ENCODE measurements at regions not wholly inside any gene's neighbourhood (a gene's known extent, or its start where the extent isn't known, plus 50 kb on each side); places are given as distances from the start of the nearest gene placed in this dataset.
A peak's percentile ranks its signal among the peaks of the same experiment; 100 is the strongest.

DNA sequence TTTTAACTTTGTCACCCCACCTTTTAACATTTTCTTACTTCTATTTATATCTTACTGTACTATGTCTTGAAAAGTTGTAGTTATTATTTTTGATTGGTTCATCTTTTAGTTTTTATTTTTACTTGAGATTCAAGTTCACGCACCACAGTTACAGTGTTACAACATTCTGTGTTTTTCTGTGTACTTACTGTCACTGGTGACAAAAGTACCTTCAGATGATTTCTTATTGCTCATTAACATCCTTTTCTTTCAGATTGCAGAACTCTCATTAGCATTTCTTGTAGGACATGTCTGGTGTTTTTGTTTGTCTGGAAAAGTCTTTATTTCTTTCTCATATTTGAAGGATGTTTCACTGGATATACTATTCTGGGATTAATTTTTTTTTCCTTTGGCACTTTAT lies 289.9 kb downstream of the BCAT1 start:
- TF ChIP-seq, protein P1, sequence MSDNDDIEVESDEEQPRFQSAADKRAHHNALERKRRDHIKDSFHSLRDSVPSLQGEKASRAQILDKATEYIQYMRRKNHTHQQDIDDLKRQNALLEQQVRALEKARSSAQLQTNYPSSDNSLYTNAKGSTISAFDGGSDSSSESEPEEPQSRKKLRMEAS (IDR thresholded peaks at IDR 0.05), result no peak
- TF ChIP-seq CEBPB (IDR thresholded peaks at IDR 0.05), result no peak
- TF ChIP-seq NFIC (IDR thresholded peaks at IDR 0.05), result no peak
- no peak for TF ChIP-seq TAF1 (IDR thresholded peaks at IDR 0.05; ENCODE audit: low read depth)
- no peak for TF ChIP-seq TEAD4 (IDR thresholded peaks at IDR 0.05)
- TF ChIP-seq FOXM1 (IDR thresholded peaks at IDR 0.05; ENCODE audit: borderline replicate concordance, low read depth), result no peak
- TF ChIP-seq EGR1 (IDR thresholded peaks at IDR 0.05), result no peak
- no peak for TF ChIP-seq YY1 (IDR thresholded peaks at IDR 0.05; ENCODE audit: low read depth)
- no peak for TF ChIP-seq EP300 (IDR thresholded peaks at IDR 0.05; ENCODE audit: borderline replicate concordance)
- no peak for TF ChIP-seq ZBTB7A (IDR thresholded peaks at IDR 0.05; ENCODE audit: low read depth)
- TF ChIP-seq, protein P2, sequence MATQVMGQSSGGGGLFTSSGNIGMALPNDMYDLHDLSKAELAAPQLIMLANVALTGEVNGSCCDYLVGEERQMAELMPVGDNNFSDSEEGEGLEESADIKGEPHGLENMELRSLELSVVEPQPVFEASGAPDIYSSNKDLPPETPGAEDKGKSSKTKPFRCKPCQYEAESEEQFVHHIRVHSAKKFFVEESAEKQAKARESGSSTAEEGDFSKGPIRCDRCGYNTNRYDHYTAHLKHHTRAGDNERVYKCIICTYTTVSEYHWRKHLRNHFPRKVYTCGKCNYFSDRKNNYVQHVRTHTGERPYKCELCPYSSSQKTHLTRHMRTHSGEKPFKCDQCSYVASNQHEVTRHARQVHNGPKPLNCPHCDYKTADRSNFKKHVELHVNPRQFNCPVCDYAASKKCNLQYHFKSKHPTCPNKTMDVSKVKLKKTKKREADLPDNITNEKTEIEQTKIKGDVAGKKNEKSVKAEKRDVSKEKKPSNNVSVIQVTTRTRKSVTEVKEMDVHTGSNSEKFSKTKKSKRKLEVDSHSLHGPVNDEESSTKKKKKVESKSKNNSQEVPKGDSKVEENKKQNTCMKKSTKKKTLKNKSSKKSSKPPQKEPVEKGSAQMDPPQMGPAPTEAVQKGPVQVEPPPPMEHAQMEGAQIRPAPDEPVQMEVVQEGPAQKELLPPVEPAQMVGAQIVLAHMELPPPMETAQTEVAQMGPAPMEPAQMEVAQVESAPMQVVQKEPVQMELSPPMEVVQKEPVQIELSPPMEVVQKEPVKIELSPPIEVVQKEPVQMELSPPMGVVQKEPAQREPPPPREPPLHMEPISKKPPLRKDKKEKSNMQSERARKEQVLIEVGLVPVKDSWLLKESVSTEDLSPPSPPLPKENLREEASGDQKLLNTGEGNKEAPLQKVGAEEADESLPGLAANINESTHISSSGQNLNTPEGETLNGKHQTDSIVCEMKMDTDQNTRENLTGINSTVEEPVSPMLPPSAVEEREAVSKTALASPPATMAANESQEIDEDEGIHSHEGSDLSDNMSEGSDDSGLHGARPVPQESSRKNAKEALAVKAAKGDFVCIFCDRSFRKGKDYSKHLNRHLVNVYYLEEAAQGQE (IDR thresholded peaks at IDR 0.05; ENCODE audit: low read depth), result no peak
- no peak for TF ChIP-seq TCF12 (IDR thresholded peaks at IDR 0.05; ENCODE audit: low read depth)
- no peak for TF ChIP-seq RAD21 (IDR thresholded peaks at IDR 0.05; ENCODE audit: low read depth)
- TF ChIP-seq, protein P3, sequence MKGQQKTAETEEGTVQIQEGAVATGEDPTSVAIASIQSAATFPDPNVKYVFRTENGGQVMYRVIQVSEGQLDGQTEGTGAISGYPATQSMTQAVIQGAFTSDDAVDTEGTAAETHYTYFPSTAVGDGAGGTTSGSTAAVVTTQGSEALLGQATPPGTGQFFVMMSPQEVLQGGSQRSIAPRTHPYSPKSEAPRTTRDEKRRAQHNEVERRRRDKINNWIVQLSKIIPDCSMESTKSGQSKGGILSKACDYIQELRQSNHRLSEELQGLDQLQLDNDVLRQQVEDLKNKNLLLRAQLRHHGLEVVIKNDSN (IDR thresholded peaks at IDR 0.05), result no peak
- TF ChIP-seq CREB1 (IDR thresholded peaks at IDR 0.05; ENCODE audit: low read depth), result no peak

DNA sequence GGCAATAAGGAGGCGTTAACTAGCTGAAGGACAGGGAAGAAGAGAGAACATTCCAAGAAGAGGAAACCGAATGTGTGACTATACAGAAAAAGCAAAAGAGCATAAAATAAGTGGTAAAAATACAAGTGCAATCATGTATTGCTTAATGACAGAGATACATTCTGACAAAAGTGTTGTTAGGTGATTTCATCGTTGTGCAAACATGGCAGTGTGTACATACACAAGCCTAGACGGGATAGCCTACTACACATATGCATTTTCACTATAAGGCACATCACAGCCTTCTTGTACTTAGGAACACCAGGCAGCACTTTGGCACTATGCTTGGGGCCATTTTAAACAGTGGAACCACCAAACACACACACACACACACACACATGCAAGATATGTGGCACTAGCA lies 299.3 kb downstream of the BCAT1 start:
- TF ChIP-seq, protein P1 (IDR thresholded peaks at IDR 0.05), result no peak
- no peak for TF ChIP-seq FOXM1 (IDR thresholded peaks at IDR 0.05; ENCODE audit: borderline replicate concordance, low read depth)
- TF ChIP-seq RAD21 (IDR thresholded peaks at IDR 0.05; ENCODE audit: low read depth), result no peak
- no peak for TF ChIP-seq TAF1 (IDR thresholded peaks at IDR 0.05; ENCODE audit: low read depth)
- TF ChIP-seq, protein P3 (IDR thresholded peaks at IDR 0.05), result no peak
- TF ChIP-seq EGR1 (IDR thresholded peaks at IDR 0.05), result no peak
- TF ChIP-seq EP300 (IDR thresholded peaks at IDR 0.05; ENCODE audit: borderline replicate concordance), result no peak
- TF ChIP-seq TCF12 (IDR thresholded peaks at IDR 0.05; ENCODE audit: low read depth), result no peak
- TF ChIP-seq CREB1 (IDR thresholded peaks at IDR 0.05; ENCODE audit: low read depth), result no peak
- TF ChIP-seq NFIC (IDR thresholded peaks at IDR 0.05), result no peak
- no peak for TF ChIP-seq ZBTB7A (IDR thresholded peaks at IDR 0.05; ENCODE audit: low read depth)

DNA sequence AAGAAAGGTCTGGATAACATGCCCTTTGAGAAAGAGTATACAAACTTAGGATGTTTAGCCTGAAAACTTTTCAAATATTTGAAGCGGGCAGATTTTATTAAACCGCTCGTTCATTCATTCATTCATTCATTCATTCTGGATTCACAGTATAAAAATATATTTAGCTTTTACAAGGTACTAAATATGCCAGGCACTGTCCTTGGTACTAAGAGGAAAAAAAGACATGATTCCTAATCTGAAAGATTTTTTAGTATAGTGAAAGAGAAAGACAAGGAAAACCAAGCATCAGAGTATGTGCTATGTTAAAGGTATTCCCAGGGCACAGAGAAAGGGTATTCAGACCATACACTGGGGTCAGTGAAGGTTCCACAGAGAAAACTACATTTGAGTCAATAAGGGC lies 299.7 kb downstream of the BCAT1 start:
- no peak for TF ChIP-seq EP300 (IDR thresholded peaks at IDR 0.05; ENCODE audit: borderline replicate concordance)
- TF ChIP-seq, protein P2 (IDR thresholded peaks at IDR 0.05; ENCODE audit: low read depth), result peak; percentile 65

DNA sequence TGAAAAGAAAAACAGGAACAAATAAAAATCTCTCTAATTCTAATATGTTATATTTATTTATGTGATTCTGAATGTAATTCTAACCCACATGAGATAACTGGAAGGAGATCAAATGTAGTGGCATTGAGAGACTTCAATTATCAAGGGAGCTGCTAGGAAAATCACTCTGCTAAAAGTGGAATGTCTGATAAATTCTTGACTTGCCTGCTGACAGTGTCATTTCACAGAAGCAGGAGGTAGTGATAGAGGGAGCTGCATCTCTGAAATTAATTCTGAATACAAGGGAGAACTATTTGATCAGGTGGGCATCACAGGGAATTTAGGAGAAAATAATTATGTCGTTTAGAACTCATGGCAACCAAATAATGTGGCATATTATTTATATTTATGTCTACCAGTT lies 303.6 kb downstream of the BCAT1 start:
- TF ChIP-seq, protein P1 (IDR thresholded peaks at IDR 0.05), result no peak
- no peak for TF ChIP-seq CEBPB (IDR thresholded peaks at IDR 0.05)
- no peak for TF ChIP-seq CREB1 (IDR thresholded peaks at IDR 0.05; ENCODE audit: low read depth)
- no peak for TF ChIP-seq RAD21 (IDR thresholded peaks at IDR 0.05; ENCODE audit: low read depth)
- no peak for TF ChIP-seq EP300 (IDR thresholded peaks at IDR 0.05; ENCODE audit: borderline replicate concordance)
- TF ChIP-seq YY1 (IDR thresholded peaks at IDR 0.05; ENCODE audit: low read depth), result no peak
- no peak for TF ChIP-seq FOXM1 (IDR thresholded peaks at IDR 0.05; ENCODE audit: borderline replicate concordance, low read depth)

DNA sequence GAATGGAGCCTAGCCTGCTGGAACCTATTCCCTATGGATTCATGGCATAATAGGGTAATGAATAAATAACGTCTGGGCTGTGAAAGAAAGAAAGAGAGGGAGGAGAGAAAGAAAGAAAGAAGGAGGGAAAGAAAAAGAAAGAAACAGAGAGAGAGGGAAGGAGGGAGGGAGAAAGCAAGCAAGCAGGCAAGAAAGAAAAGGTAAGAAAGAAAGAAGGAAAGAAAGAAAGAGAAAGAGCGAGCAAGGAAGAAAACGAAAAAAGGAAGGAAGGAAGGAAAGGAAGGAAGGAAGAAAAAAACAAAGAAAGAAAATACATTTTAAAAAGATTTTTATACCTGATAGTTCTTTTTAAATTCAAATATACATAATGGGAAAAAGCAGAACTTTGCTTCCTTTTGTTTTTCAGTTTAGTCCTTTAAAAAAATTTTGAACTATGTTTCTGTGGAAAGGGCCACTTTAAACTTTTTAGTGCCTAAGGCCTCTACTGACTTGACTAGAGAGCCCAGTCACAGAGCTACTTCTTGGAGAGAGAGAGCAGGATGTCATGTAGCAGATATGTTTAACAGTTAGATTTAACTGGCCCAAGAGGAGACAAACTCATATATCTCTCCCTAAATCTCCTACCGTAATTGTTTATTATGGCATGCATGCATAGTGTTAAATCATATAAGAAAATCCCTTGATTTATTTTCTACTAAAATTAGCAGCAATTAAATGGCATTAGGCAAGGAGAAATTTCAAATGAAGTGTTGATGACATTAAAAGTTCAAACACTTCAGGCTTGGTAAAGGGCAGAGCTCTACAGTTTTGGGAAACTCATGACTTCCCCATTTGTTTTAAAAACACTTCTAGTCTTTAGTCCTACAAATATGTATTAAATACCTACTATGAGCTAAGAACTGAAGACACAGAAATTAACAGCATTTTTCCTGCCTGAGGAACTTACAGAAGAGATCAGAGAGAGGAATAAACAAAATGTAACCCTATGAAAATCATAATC lies 305.5 kb downstream of the BCAT1 start:
- TF ChIP-seq, protein P3 (IDR thresholded peaks at IDR 0.05), result no peak
- no peak for TF ChIP-seq TAF1 (IDR thresholded peaks at IDR 0.05; ENCODE audit: low read depth)
- no peak for TF ChIP-seq ZBTB7A (IDR thresholded peaks at IDR 0.05; ENCODE audit: low read depth)
- TF ChIP-seq, protein P2 (IDR thresholded peaks at IDR 0.05; ENCODE audit: low read depth), result no peak
- TF ChIP-seq EP300 (IDR thresholded peaks at IDR 0.05; ENCODE audit: borderline replicate concordance), result no peak

Data from Ishikawa (cell line).